Fibroblast of villous mesenchyme (primary cell): ENCODE measurements at regions not wholly inside any gene's neighbourhood (a gene's known extent, or its start where the extent isn't known, plus 50 kb on each side); places are given as distances from the start of the nearest gene placed in this dataset.
"Not testable (repeated sequence)": the region's sequence is repeated elsewhere in the genome, so short reads cannot be mapped to it uniquely, and the experiment has no call there.

Experiments
- DNase-seq: peaks from one replicate; pipeline ENCODE4 v3.0.0-alpha.2; 2010; ENCODE audit warnings: low read depth
- H3K4me3 ChIP-seq: 2 replicates; pipeline ENCODE4 v1.5.1; 2011; ENCODE audit warnings: low read depth, mild to moderate bottlenecking, low read length
- TF ChIP-seq, protein P1 (sequence below): IDR thresholded peaks from 2 replicates; pipeline ENCODE4 v1.5.1; 2012; ENCODE audit warnings: low read depth, mild to moderate bottlenecking, low read length; ENCODE audit not compliant: insufficient read depth

DNA sequence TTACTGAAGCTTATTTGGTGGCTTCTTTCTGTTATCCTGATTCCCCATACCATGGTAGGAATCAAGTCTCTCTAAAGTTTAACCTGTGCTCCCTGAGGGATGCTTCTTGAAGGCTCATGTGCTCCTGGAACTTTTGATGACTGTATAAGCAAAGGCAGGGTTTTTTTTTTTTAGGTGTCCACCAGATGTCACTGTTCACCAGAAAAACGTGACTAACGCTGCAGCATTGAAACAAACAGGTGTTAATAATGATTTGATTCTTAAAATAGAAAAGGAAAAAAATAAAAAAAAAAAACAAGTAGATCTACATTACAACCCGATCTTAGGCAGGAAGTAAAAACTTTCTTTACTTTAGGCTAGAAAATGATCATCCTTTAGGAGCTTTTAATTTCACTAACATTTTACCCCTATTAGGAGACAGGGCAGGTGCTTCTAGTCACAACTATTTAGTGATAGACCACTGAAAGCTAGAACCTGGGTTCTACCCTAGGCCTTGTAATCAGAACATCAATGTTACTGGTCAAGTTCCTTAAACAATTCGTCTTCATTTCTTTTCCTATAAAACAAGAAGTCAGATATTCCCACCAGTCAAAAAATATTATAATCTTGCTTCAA is 223.0 kb downstream of the PLA2G4A start:
- DNase-seq = peak; percentile 46
- TF ChIP-seq, protein P1, sequence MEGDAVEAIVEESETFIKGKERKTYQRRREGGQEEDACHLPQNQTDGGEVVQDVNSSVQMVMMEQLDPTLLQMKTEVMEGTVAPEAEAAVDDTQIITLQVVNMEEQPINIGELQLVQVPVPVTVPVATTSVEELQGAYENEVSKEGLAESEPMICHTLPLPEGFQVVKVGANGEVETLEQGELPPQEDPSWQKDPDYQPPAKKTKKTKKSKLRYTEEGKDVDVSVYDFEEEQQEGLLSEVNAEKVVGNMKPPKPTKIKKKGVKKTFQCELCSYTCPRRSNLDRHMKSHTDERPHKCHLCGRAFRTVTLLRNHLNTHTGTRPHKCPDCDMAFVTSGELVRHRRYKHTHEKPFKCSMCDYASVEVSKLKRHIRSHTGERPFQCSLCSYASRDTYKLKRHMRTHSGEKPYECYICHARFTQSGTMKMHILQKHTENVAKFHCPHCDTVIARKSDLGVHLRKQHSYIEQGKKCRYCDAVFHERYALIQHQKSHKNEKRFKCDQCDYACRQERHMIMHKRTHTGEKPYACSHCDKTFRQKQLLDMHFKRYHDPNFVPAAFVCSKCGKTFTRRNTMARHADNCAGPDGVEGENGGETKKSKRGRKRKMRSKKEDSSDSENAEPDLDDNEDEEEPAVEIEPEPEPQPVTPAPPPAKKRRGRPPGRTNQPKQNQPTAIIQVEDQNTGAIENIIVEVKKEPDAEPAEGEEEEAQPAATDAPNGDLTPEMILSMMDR = peak; percentile 54
- no peak overlapping the region for H3K4me3 ChIP-seq

DNA sequence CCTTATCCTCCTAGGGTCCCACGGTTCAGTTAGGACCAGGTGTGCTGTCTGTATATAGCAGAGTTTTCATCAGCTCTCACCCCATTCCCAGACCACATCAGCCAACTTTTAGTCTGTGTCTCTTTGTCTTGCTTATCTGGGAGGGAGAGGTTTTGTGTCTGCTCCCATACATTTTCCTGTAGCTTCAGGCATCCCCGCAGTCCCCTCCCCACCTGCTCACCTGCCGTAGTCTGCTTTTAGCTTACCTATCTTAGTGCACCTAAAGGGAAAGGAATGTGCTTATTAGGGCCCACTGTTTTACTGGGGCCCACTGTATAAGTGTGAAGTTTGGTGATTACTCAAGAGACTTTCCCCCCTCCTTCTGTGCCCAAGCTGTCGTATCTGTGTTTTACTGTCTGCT is 225.1 kb downstream of the PLA2G4A start:
- TF ChIP-seq, protein P1 = no peak
- no peak overlapping the region for H3K4me3 ChIP-seq
- no peak for DNase-seq

DNA sequence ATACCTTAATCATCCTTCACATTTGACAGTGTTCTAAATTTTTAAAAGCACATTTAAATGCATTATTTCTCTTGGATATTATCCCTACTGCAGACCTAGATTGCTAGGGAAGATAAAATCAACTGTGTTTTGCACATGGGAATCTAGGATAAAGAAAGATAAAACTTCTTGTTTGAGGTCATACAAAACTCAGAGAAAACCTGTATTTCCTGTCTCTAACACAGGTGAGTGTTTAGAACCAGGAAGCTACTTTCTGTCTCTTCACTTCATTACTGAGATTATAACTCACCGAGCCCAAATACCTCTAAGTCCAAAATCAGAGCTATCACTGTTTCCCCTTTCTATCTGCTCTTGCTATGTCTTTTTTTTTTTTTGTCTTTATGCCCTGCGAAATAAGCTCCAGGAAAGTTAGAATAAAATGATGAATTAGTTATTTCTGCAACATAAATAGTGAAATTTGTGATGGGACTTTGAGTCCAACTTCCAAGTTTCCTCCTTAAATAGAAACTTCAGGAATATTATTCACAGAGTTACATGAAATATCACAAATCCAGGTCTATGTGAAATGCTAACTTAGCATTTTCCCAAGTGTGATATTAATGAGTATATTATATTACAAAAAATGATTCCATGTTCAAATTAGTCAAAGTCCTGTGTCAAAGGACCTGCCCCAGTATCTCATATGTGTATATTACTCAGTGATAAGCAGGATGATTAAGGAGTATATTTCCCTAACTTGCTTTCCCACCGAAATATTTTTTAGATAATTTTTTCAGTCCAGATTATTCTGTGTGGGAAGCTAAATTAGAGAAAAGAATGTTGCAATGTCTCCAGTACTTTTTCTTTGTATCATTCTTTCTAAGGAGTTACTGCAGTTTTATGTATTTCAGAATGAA is 226.4 kb downstream of the PLA2G4A start:
- TF ChIP-seq, protein P1 = no peak
- no peak for DNase-seq
- no peak overlapping the region for H3K4me3 ChIP-seq

DNA sequence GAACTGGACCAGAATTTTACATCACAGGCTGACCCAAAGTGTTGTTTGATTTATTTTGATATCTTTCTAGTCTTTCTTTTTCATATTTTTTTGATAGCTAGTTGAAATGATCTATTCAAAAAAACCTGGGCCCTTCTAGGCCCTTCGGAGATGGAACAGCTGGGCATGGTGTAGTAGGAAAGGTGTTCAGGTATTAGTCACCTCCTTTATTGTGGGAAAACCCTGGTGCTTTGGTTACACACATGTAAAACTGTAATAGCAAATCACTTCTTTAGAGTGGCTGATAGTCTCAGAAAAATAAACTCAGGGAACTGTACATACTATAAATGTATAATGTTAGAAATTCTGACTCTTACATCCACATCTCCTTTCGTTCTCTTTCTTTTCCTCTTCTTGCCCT is 234.5 kb downstream of the PLA2G4A start:
- no peak for DNase-seq
- H3K4me3 ChIP-seq = no peak overlapping the region
- TF ChIP-seq, protein P1 = no peak

DNA sequence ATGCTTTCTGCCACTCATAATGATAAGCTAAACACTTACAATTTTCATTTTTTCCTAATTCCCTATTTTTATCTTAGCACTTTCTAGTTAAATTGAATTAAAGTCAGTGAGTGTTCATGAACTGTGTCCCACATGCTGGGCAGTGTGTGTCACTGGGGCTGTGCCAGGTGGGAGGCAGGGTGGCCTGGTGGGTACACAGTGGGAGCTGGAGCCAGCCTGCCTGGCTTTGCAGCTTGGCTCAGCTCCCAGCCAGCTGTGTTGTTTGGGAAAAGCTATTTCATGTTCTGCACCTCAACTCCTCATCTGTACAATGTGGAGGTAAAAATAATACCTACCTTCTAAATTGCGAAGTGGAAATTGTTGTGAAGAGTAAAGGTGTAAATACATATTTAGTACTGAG is 238.4 kb downstream of the PLA2G4A start:
- no peak overlapping the region for H3K4me3 ChIP-seq
- TF ChIP-seq, protein P1 = no peak
- DNase-seq = no peak

DNA sequence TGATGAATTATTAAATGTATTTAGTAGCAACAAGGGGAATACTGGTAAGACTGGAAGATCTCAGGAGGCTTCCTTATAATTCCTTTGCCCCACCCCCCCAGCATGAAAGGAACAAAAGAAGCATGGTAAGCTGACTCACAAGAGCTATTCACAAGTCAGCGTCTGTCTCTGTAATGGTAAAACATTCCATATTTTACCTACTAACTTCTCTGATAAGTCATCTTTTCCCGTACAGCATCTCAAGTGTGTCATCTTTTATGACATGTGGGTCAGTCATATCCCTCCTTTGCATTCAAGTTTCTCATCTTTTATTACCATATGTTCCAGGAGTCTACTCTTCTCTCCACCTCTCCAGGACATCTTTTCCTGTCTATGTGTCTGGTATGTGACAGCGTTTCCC is 241.3 kb downstream of the PLA2G4A start:
- DNase-seq = no peak
- H3K4me3 ChIP-seq = no peak overlapping the region
- TF ChIP-seq, protein P1 = no peak

DNA sequence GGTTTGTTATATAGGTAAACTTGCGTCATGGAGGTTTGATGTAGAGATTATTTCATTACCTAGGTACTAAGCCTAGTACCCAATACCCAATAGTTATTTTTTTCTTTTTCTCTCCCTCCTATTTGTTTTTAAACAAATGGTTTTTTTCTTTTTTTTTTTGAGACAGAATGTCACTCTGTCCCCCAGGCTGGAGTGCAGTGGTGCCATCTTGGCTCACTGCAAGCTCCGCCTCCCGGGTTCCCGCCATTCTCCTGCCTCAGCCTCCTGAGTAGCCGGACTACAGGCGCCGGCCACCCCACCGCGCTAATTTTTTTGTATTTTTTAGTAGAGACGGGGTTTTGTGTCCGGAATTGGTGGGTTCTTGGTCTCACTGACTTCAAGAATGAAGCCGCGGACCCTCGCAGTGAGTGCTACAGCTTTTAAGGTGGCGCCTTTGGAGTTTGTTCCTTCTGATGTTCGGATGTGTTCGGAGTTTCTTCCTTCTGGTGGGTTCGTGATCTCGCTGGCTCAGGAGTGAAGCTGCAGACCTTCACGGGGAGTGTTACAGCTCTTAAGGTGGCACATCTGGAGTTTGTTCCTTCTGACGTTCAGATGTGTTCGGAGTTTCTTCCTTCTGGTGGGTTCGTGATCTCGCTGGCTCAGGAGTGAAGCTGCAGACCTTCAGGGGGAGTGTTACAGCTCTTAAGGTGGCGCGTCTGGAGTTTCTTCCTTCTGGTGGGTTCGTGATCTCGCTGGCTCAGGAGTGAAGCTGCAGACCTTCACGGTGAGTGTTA is 243.7 kb downstream of the PLA2G4A start:
- peak overlapping the region; percentile 59 for H3K4me3 ChIP-seq

DNA sequence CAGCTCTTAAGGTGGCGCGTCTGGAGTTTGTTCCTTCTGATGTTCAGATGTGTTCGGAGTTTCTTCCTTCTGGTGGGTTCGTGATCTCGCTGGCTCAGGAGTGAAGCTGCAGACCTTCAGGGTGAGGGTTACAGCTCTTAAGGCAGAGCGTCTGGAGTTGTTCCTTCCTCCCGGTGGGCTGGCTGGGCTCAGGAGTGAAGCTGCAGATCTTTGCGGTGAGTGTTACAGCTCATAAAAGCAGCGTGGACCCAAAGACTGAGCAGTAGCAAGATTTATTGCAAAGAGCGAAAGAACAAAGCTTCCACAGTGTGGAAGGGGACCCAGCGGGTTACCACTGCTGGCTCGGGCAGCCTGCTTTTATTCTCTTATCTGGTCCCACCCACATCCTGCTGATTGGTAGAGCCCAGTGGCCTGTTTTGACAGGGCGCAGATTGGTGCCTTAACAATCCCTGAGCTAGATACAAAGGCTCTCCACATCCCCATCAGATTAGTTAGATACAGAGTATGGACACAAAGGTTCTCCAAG is 244.3 kb downstream of the PLA2G4A start:
- peak; percentile 2 for DNase-seq
- H3K4me3 ChIP-seq = peak overlapping the region; percentile 59

More for the DNA sequence above, 243.7 kb downstream of the PLA2G4A start:
- DNase-seq = peak; percentile 2

DNA sequence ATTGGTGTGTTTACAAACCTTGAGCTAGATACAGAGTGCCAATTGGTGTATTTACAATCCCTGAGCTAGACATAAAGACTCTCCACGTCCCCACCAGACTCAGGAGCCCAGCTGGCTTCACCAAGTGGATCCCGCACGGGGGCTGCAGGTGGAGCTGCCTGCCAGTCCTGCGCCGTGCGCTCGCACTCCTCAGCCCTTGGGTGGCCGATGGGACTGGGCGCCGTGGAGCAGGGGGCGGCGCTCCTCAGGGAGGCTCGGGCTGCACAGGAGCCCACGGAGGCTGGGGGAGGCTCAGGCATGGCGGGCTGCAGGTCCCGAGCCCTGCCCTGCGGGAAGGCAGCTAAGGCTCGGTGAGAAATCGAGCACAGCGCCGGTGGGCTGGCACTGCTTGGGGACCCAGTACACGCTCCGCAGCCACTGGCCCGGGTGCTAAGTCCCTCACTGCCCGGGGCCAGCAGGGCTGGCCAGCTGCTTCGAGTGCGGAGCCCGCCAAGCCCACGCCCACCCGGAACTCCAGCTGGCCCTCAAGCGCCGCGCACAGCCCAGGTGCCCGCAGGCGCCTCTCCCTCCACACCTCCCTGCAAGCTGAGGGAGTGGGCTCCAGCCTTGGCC is 245.0 kb downstream of the PLA2G4A start:
- DNase-seq, H3K4me3 ChIP-seq: not testable (repeated sequence)
